ENCODE measurements at regions not wholly inside any gene's neighbourhood (a gene's known extent, or its start where the extent isn't known, plus 50 kb on each side); places are given as distances from the start of the nearest gene placed in this dataset.
"Not testable (repeated sequence)": the region's sequence is repeated elsewhere in the genome, so short reads cannot be mapped to it uniquely, and the experiment has no call there.

- not testable (repeated sequence) for DNase-seq (ENCODE audit: low spot score)
Observed at GRCh38 chr2:90052113-90052631, 1360.7 kb downstream of the RPIA start.

- peak; percentile 17 for DNase-seq (ENCODE audit: low spot score)
Observed at GRCh38 chr2:90069290-90069894, 1377.9 kb downstream of the RPIA start.

GRCh38 chr2:90076311-90076710, 1384.8 kb downstream of the RPIA start:
- DNase-seq (ENCODE audit: low spot score) = no peak

- no peak for DNase-seq (ENCODE audit: low spot score)
Observed at GRCh38 chr2:90077948-90078347, 1386.5 kb downstream of the RPIA start.

GRCh38 chr2:90079374-90079773, 1387.9 kb downstream of the RPIA start:
- no peak for DNase-seq (ENCODE audit: low spot score)

GRCh38 chr2:90087792-90088191, 1396.3 kb downstream of the RPIA start:
- DNase-seq (ENCODE audit: low spot score) = not testable (repeated sequence)

GRCh38 chr2:90093571-90094270, 1402.2 kb downstream of the RPIA start:
- not testable (repeated sequence) for DNase-seq (ENCODE audit: low spot score)

GRCh38 chr2:90097617-90098016, 1406.1 kb downstream of the RPIA start:
- DNase-seq (ENCODE audit: low spot score) = not testable (repeated sequence)

- peak; percentile 3 for DNase-seq (ENCODE audit: low spot score)
Observed at GRCh38 chr2:90105142-90105541, 1413.7 kb downstream of the RPIA start.

GRCh38 chr2:90123409-90123808, 1431.9 kb downstream of the RPIA start:
- DNase-seq (ENCODE audit: low spot score) = not testable (repeated sequence)

GRCh38 chr2:90139046-90139445, 1447.6 kb downstream of the RPIA start:
- not testable (repeated sequence) for DNase-seq (ENCODE audit: low spot score)

GRCh38 chr2:90141558-90141957, 1450.1 kb downstream of the RPIA start:
- DNase-seq (ENCODE audit: low spot score) = not testable (repeated sequence)

GRCh38 chr2:90151805-90152204, 1460.3 kb downstream of the RPIA start:
- not testable (repeated sequence) for DNase-seq (ENCODE audit: low spot score)

- DNase-seq (ENCODE audit: low spot score) = not testable (repeated sequence)
Observed at GRCh38 chr2:90170978-90171377, 1479.5 kb downstream of the RPIA start.

- DNase-seq (ENCODE audit: low spot score) = not testable (repeated sequence)
Observed at GRCh38 chr2:90173081-90173480, 1481.6 kb downstream of the RPIA start.

- not testable (repeated sequence) for DNase-seq (ENCODE audit: low spot score)
Observed at GRCh38 chr2:90179591-90179990, 1488.1 kb downstream of the RPIA start.

- DNase-seq (ENCODE audit: low spot score) = peak; percentile 8
Observed at GRCh38 chr2:90207454-90208058, 1516.1 kb downstream of the RPIA start.

- no peak for DNase-seq (ENCODE audit: low spot score)
Observed at GRCh38 chr2:90209009-90209408, 1517.5 kb downstream of the RPIA start.

GRCh38 chr2:90209806-90210205, 1518.3 kb downstream of the RPIA start:
- DNase-seq (ENCODE audit: low spot score) = no peak

GRCh38 chr2:90215880-90216279, 1524.4 kb downstream of the RPIA start:
- DNase-seq (ENCODE audit: low spot score) = peak; percentile 8

GRCh38 chr2:90216801-90217200, 1525.3 kb downstream of the RPIA start:
- DNase-seq (ENCODE audit: low spot score) = not testable (repeated sequence)

GRCh38 chr2:90218534-90218933, 1527.1 kb downstream of the RPIA start:
- DNase-seq (ENCODE audit: low spot score) = not testable (repeated sequence)

Measured in SK-N-DZ (cell line).